ENCODE measurements at regions not wholly inside any gene's neighbourhood (a gene's known extent, or its start where the extent isn't known, plus 50 kb on each side); places are given as distances from the start of the nearest gene placed in this dataset.
A peak's percentile ranks its signal among the peaks of the same experiment; 100 is the strongest.
"Not testable (repeated sequence)": the region's sequence is repeated elsewhere in the genome, so short reads cannot be mapped to it uniquely, and the experiment has no call there.

- ATAC-seq: peak; percentile 52
Observed at GRCh38 chr14:106466483-106466882, 940.1 kb downstream of the TMEM121 start.

GRCh38 chr14:106468869-106469268, 942.5 kb downstream of the TMEM121 start:
- ATAC-seq: not testable (repeated sequence)

GRCh38 chr14:106470028-106470427, 943.6 kb downstream of the TMEM121 start:
- ATAC-seq: not testable (repeated sequence)

GRCh38 chr14:106474261-106475028, 948.1 kb downstream of the TMEM121 start:
- not testable (repeated sequence) for ATAC-seq

- ATAC-seq: not testable (repeated sequence)
Observed at GRCh38 chr14:106475214-106475613, 948.8 kb downstream of the TMEM121 start.

- not testable (repeated sequence) for ATAC-seq
Observed at GRCh38 chr14:106477600-106477999, 951.2 kb downstream of the TMEM121 start.

GRCh38 chr14:106480287-106480686, 953.9 kb downstream of the TMEM121 start:
- ATAC-seq: not testable (repeated sequence)

GRCh38 chr14:106482213-106482612, 955.8 kb downstream of the TMEM121 start:
- not testable (repeated sequence) for ATAC-seq

GRCh38 chr14:106487600-106487999, 961.2 kb downstream of the TMEM121 start:
- no peak for ATAC-seq

GRCh38 chr14:106488291-106488690, 961.9 kb downstream of the TMEM121 start:
- no peak for ATAC-seq

GRCh38 chr14:106489112-106489881, 962.9 kb downstream of the TMEM121 start:
- no peak for ATAC-seq

GRCh38 chr14:106490442-106490841, 964.1 kb downstream of the TMEM121 start:
- no peak for ATAC-seq

- ATAC-seq: no peak
Observed at GRCh38 chr14:106491851-106492250, 965.5 kb downstream of the TMEM121 start.

- ATAC-seq: no peak
Observed at GRCh38 chr14:106493962-106494823, 967.8 kb downstream of the TMEM121 start.

GRCh38 chr14:106500571-106500970, 974.2 kb downstream of the TMEM121 start:
- ATAC-seq: no peak

- ATAC-seq: no peak
Observed at GRCh38 chr14:106501898-106502297, 975.5 kb downstream of the TMEM121 start.

- no peak for ATAC-seq
Observed at GRCh38 chr14:106505366-106505765, 979.0 kb downstream of the TMEM121 start.

GRCh38 chr14:106506881-106507305, 980.5 kb downstream of the TMEM121 start:
- ATAC-seq: no peak

GRCh38 chr14:106507354-106507753, 981.0 kb downstream of the TMEM121 start:
- ATAC-seq: no peak

- no peak for ATAC-seq
Observed at GRCh38 chr14:106508216-106508615, 981.8 kb downstream of the TMEM121 start.

- ATAC-seq: no peak
Observed at GRCh38 chr14:106509176-106509575, 982.8 kb downstream of the TMEM121 start.

GRCh38 chr14:106509807-106510206, 983.4 kb downstream of the TMEM121 start:
- no peak for ATAC-seq
